GM23338 (cell line): ENCODE measurements at regions not wholly inside any gene's neighbourhood (a gene's known extent, or its start where the extent isn't known, plus 50 kb on each side); places are given as distances from the start of the nearest gene placed in this dataset.

Experiments used
- JUNB ChIP-seq: IDR thresholded peaks from one replicate; pipeline ENCODE4 v1.6.1; 2016; ENCODE audit warnings: antibody characterized with exemption; ENCODE audit not compliant: unreplicated experiment
- TF ChIP-seq, protein P1 (sequence below): fragments of 250-450 bp; sonication (Bioruptor Pico); IDR thresholded peaks from 2 replicates; pipeline ENCODE4 v1.5.0; 2020; ENCODE audit warnings: mild to moderate bottlenecking, moderate library complexity

DNA sequence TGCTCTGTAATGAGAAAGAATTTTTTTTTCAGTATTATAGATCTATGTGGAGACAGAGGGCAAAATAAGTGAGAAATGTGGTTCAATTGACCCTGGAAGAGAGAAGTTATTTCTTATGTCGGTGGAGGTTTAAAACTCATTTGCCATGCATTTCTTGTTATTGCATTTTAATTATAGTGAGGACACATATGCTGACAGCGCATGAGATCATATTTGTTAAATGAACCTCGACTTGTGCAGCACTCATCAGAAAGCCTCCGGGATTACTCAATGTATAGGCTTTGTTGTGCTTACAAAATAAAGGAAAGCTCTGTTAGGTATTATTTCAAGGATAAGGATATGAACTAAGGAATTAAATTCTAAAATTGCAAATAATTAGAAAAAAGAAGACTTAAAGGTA, 915.1 kb upstream of the MAP3K7 start:
- TF ChIP-seq, protein P1, sequence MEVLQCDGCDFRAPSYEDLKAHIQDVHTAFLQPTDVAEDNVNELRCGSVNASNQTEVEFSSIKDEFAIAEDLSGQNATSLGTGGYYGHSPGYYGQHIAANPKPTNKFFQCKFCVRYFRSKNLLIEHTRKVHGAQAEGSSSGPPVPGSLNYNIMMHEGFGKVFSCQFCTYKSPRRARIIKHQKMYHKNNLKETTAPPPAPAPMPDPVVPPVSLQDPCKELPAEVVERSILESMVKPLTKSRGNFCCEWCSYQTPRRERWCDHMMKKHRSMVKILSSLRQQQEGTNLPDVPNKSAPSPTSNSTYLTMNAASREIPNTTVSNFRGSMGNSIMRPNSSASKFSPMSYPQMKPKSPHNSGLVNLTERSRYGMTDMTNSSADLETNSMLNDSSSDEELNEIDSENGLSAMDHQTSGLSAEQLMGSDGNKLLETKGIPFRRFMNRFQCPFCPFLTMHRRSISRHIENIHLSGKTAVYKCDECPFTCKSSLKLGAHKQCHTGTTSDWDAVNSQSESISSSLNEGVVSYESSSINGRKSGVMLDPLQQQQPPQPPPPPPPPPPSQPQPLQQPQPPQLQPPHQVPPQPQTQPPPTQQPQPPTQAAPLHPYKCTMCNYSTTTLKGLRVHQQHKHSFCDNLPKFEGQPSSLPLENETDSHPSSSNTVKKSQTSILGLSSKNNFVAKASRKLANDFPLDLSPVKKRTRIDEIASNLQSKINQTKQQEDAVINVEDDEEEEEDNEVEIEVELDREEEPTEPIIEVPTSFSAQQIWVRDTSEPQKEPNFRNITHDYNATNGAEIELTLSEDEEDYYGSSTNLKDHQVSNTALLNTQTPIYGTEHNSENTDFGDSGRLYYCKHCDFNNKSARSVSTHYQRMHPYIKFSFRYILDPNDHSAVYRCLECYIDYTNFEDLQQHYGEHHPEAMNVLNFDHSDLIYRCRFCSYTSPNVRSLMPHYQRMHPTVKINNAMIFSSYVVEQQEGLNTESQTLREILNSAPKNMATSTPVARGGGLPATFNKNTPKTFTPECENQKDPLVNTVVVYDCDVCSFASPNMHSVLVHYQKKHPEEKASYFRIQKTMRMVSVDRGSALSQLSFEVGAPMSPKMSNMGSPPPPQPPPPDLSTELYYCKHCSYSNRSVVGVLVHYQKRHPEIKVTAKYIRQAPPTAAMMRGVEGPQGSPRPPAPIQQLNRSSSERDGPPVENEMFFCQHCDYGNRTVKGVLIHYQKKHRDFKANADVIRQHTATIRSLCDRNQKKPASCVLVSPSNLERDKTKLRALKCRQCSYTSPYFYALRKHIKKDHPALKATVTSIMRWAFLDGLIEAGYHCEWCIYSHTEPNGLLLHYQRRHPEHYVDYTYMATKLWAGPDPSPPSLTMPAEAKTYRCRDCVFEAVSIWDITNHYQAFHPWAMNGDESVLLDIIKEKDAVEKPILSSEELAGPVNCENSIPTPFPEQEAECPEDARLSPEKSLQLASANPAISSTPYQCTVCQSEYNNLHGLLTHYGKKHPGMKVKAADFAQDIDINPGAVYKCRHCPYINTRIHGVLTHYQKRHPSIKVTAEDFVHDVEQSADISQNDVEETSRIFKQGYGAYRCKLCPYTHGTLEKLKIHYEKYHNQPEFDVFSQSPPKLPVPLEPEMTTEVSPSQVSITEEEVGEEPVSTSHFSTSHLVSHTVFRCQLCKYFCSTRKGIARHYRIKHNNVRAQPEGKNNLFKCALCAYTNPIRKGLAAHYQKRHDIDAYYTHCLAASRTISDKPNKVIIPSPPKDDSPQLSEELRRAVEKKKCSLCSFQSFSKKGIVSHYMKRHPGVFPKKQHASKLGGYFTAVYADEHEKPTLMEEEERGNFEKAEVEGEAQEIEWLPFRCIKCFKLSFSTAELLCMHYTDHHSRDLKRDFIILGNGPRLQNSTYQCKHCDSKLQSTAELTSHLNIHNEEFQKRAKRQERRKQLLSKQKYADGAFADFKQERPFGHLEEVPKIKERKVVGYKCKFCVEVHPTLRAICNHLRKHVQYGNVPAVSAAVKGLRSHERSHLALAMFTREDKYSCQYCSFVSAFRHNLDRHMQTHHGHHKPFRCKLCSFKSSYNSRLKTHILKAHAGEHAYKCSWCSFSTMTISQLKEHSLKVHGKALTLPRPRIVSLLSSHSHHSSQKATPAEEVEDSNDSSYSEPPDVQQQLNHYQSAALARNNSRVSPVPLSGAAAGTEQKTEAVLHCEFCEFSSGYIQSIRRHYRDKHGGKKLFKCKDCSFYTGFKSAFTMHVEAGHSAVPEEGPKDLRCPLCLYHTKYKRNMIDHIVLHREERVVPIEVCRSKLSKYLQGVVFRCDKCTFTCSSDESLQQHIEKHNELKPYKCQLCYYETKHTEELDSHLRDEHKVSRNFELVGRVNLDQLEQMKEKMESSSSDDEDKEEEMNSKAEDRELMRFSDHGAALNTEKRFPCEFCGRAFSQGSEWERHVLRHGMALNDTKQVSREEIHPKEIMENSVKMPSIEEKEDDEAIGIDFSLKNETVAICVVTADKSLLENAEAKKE (CRISPR knock-in tag), result no peak
- no peak for TF ChIP-seq JUNB
